HL-60 (cell line): ENCODE measurements at regions not wholly inside any gene's neighbourhood (a gene's known extent, or its start where the extent isn't known, plus 50 kb on each side); places are given as distances from the start of the nearest gene placed in this dataset.

Experiments used
- GABPA ChIP-seq: IDR thresholded peaks from 2 replicates; pipeline ENCODE4 v1.6.1; 2012; ENCODE audit warnings: low read depth
- POLR2AphosphoS5 ChIP-seq: IDR thresholded peaks from 2 replicates; pipeline ENCODE4 v1.6.1; 2012; ENCODE audit warnings: low read depth
- SPI1 ChIP-seq: IDR thresholded peaks from 2 replicates; pipeline ENCODE4 v1.6.1; 2012; ENCODE audit warnings: low read depth, mild to moderate bottlenecking, borderline replicate concordance
- TF ChIP-seq, protein P1 (sequence below): IDR thresholded peaks from one replicate; pipeline ENCODE4 v1.5.1; 2011; ENCODE audit warnings: low read length, control low read depth, inconsistent platforms; ENCODE audit not compliant: insufficient read depth
- TF ChIP-seq, protein P2 (sequence below): IDR thresholded peaks from 2 replicates; pipeline ENCODE4 v1.6.1; 2012; ENCODE audit warnings: low read depth; ENCODE audit not compliant: insufficient replicate concordance

DNA sequence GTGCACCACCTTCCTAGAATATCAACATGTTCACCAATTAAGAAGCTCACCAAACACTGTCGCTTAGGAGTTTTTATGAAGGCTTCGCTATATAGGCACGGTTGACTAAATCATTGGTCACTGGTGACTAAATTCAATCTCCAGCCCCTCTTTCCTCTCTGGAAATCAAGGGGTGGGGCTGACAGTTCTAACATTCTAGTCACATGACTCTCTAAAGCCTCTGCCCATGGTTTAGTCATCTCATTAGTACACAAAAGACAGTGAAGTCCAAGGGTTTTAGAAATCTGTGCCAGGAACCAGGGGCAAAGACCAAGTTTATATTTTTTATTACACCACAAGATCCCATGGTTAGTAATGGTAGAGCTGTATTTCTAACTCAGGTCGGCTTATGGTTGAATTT lies 243.2 kb downstream of the ELAVL2 start:
- TF ChIP-seq, protein P1, sequence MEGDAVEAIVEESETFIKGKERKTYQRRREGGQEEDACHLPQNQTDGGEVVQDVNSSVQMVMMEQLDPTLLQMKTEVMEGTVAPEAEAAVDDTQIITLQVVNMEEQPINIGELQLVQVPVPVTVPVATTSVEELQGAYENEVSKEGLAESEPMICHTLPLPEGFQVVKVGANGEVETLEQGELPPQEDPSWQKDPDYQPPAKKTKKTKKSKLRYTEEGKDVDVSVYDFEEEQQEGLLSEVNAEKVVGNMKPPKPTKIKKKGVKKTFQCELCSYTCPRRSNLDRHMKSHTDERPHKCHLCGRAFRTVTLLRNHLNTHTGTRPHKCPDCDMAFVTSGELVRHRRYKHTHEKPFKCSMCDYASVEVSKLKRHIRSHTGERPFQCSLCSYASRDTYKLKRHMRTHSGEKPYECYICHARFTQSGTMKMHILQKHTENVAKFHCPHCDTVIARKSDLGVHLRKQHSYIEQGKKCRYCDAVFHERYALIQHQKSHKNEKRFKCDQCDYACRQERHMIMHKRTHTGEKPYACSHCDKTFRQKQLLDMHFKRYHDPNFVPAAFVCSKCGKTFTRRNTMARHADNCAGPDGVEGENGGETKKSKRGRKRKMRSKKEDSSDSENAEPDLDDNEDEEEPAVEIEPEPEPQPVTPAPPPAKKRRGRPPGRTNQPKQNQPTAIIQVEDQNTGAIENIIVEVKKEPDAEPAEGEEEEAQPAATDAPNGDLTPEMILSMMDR: no peak
- TF ChIP-seq POLR2AphosphoS5 (no peak), GABPA (no peak), SPI1 (no peak)
- TF ChIP-seq, protein P2, sequence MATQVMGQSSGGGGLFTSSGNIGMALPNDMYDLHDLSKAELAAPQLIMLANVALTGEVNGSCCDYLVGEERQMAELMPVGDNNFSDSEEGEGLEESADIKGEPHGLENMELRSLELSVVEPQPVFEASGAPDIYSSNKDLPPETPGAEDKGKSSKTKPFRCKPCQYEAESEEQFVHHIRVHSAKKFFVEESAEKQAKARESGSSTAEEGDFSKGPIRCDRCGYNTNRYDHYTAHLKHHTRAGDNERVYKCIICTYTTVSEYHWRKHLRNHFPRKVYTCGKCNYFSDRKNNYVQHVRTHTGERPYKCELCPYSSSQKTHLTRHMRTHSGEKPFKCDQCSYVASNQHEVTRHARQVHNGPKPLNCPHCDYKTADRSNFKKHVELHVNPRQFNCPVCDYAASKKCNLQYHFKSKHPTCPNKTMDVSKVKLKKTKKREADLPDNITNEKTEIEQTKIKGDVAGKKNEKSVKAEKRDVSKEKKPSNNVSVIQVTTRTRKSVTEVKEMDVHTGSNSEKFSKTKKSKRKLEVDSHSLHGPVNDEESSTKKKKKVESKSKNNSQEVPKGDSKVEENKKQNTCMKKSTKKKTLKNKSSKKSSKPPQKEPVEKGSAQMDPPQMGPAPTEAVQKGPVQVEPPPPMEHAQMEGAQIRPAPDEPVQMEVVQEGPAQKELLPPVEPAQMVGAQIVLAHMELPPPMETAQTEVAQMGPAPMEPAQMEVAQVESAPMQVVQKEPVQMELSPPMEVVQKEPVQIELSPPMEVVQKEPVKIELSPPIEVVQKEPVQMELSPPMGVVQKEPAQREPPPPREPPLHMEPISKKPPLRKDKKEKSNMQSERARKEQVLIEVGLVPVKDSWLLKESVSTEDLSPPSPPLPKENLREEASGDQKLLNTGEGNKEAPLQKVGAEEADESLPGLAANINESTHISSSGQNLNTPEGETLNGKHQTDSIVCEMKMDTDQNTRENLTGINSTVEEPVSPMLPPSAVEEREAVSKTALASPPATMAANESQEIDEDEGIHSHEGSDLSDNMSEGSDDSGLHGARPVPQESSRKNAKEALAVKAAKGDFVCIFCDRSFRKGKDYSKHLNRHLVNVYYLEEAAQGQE: no peak
